Smooth muscle cell of the brain vasculature (primary cell): ENCODE measurements at regions not wholly inside any gene's neighbourhood (a gene's known extent, or its start where the extent isn't known, plus 50 kb on each side); places are given as distances from the start of the nearest gene placed in this dataset.
"Not testable (repeated sequence)": the region's sequence is repeated elsewhere in the genome, so short reads cannot be mapped to it uniquely, and the experiment has no call there.

Experiments
- DNase-seq: peaks from one replicate; pipeline ENCODE4 v3.0.0-alpha.2; 2012; ENCODE audit warnings: low read depth, low spot score

GRCh38 chr14:25436906-25437305, 387.0 kb upstream of the STXBP6 start:
- DNase-seq, result no peak

- no peak for DNase-seq
Observed at GRCh38 chr14:25436288-25436875, 386.4 kb upstream of the STXBP6 start.

- DNase-seq, result no peak
Observed at GRCh38 chr14:25431211-25432076, 381.5 kb upstream of the STXBP6 start.

GRCh38 chr14:25430808-25431207, 380.9 kb upstream of the STXBP6 start:
- no peak for DNase-seq

GRCh38 chr14:25412998-25413397, 363.1 kb upstream of the STXBP6 start:
- no peak for DNase-seq

- no peak for DNase-seq
Observed at GRCh38 chr14:25411781-25412757, 362.1 kb upstream of the STXBP6 start.

- no peak for DNase-seq
Observed at GRCh38 chr14:25406818-25407217, 356.9 kb upstream of the STXBP6 start.

- DNase-seq, result peak; percentile 3
Observed at GRCh38 chr14:25400607-25401206, 350.8 kb upstream of the STXBP6 start.

- DNase-seq, result no peak
Observed at GRCh38 chr14:25396128-25396527, 346.2 kb upstream of the STXBP6 start.

- DNase-seq, result no peak
Observed at GRCh38 chr14:25394791-25395391, 344.9 kb upstream of the STXBP6 start.

- no peak for DNase-seq
Observed at GRCh38 chr14:25394356-25394755, 344.4 kb upstream of the STXBP6 start.

- DNase-seq, result no peak
Observed at GRCh38 chr14:25389948-25390347, 340.0 kb upstream of the STXBP6 start.

GRCh38 chr14:25381498-25381897, 331.6 kb upstream of the STXBP6 start:
- DNase-seq, result no peak

- no peak for DNase-seq
Observed at GRCh38 chr14:25375639-25376038, 325.7 kb upstream of the STXBP6 start.

GRCh38 chr14:25371068-25371467, 321.1 kb upstream of the STXBP6 start:
- no peak for DNase-seq

- DNase-seq, result not testable (repeated sequence)
Observed at GRCh38 chr14:25370057-25370456, 320.1 kb upstream of the STXBP6 start.

- no peak for DNase-seq
Observed at GRCh38 chr14:25358330-25358729, 308.4 kb upstream of the STXBP6 start.

- no peak for DNase-seq
Observed at GRCh38 chr14:25351269-25351668, 301.3 kb upstream of the STXBP6 start.

GRCh38 chr14:25350802-25351201, 300.9 kb upstream of the STXBP6 start:
- DNase-seq, result no peak

- DNase-seq, result no peak
Observed at GRCh38 chr14:25350021-25350420, 300.1 kb upstream of the STXBP6 start.

GRCh38 chr14:25349269-25349668, 299.3 kb upstream of the STXBP6 start:
- no peak for DNase-seq
